Peyer's patch (tissue), 4 donors: ENCODE measurements at regions not wholly inside any gene's neighbourhood (a gene's known extent, or its start where the extent isn't known, plus 50 kb on each side); places are given as distances from the start of the nearest gene placed in this dataset.

Experiments used
- POLR2A ChIP-seq, 2 donors: fragments of 450-650 bp; IDR thresholded peaks; one replicate each; pipeline ENCODE4 v1.5.1; 2017; ENCODE audit warnings: antibody characterized with exemption in 2 of 2, mild to moderate bottlenecking in 2 of 2, moderate library complexity in 2 of 2
- TF ChIP-seq, protein P1 (sequence below), 6 experiments: fragments of 450-650 bp in 4 of 6; fragments of 200-600 bp in 2 of 6; sonication (generic) in 1 of 6; IDR thresholded peaks; one replicate each; pipeline ENCODE4 v1.5.1; 2017 to 2019; ENCODE audit warnings: antibody characterized with exemption in 6 of 6, mild to moderate bottlenecking in 3 of 6, moderate library complexity in 1 of 6

DNA sequence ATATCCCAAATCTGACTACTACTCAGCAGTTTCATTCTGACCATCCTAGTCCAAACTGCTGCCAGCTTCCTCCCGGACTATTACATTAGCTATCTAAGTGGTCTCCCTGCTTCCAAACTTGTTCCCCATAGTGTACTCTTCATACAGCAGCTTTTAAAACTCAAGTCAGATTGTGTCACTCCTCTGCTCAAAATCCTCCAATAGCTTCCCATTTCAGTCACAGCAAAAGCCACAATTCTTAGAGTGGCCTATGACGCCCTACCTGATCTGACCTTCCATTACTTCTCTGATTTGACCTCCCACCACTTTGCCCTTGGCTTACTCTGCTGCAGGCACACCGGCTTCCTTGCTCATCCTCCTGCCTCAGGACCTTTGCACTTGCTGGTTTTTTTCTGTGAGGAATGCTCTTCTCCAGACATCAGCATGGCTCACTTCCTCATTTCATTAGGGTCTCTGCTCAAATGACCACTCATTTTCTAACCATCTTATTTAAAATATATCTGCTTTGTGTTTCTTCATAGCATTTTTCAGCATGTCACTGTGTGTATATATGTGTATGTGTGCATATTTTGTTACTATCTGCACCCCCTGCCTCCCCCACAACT lies 111.1 kb upstream of the DTNBP1 start:
- TF ChIP-seq POLR2A (IDR thresholded peaks at IDR 0.05): no peak
- TF ChIP-seq, protein P1, sequence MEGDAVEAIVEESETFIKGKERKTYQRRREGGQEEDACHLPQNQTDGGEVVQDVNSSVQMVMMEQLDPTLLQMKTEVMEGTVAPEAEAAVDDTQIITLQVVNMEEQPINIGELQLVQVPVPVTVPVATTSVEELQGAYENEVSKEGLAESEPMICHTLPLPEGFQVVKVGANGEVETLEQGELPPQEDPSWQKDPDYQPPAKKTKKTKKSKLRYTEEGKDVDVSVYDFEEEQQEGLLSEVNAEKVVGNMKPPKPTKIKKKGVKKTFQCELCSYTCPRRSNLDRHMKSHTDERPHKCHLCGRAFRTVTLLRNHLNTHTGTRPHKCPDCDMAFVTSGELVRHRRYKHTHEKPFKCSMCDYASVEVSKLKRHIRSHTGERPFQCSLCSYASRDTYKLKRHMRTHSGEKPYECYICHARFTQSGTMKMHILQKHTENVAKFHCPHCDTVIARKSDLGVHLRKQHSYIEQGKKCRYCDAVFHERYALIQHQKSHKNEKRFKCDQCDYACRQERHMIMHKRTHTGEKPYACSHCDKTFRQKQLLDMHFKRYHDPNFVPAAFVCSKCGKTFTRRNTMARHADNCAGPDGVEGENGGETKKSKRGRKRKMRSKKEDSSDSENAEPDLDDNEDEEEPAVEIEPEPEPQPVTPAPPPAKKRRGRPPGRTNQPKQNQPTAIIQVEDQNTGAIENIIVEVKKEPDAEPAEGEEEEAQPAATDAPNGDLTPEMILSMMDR (IDR thresholded peaks at IDR 0.05): no peak
